ENCODE measurements at regions not wholly inside any gene's neighbourhood (a gene's known extent, or its start where the extent isn't known, plus 50 kb on each side); places are given as distances from the start of the nearest gene placed in this dataset.

DNA sequence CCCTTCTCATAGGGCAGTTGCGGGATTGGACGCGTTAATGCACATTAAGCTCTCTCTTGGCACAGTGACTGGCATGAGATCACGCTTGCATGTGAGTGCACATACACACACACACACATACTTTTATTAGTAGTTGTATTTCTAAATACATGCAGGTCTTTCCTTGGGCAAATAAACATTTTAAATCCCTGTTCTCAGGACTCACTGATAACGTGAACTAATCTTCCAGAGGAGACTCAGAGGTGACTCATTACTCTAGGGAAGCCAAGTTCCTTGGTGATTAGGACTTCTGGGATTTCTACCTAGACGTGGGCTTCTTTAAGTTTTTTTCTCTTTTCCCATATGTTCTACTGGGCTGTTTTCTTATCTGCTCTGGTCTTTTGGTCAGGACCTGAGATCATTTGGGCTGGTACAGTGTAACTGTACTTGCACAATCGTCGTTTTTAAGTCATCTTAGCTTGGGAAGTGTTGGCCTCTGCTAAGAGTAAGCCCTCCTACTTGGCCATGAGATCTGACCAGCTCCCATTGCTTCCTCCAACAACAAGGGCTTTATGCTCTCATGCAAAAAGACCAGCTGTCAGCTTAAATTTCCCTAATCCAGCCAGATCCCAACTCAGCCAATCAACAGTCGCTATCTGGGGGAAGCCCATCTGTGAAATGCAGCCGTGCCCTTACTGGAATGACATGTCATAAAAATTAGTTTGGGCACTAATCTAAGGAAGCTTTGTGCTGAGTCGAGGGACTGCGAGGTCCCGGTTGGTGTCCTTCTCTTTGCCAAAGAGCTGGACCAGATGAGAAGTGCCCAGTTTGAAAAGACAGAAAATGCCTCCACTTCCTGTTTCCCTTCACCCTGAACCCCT lies 176.4 kb upstream of the ANKRD55 start:
- no peaks in the 10 kb centered on the region for H3F3A ChIP-seq (replicated peaks; ENCODE audit: insufficient read depth)
- no peak overlapping the region for H3K4me2 ChIP-seq
- no peak for DNase-seq
- H3K36me3 ChIP-seq (replicated peaks in 1 of 2; ENCODE audit: control insufficient read depth in 1 of 2, insufficient read depth in 2 of 2, low read length in 1 of 2): no peaks in the 10 kb centered on the region
- no peaks in the 10 kb centered on the region for H3K9me2 ChIP-seq
- no peak overlapping the region for H3K9ac ChIP-seq
- TF ChIP-seq RCOR1 (IDR thresholded peaks at IDR 0.05; ENCODE audit: low read length) (no peak), RAD21 (IDR thresholded peaks at IDR 0.05; ENCODE audit: low read length) (no peak), MXI1 (IDR thresholded peaks at IDR 0.05; ENCODE audit: low read depth, low read length) (no peak), SMC3 (IDR thresholded peaks at IDR 0.05; ENCODE audit: low read depth, low read length) (no peak), YY1 (IDR thresholded peaks at IDR 0.05; ENCODE audit: low read depth) (no peak), FOSL2 (IDR thresholded peaks at IDR 0.05; ENCODE audit: borderline replicate concordance, low read depth) (peak; percentile 54; the same call in 1 of the 2 replicates), TEAD4 (IDR thresholded peaks at IDR 0.05; ENCODE audit: borderline replicate concordance, insufficient read depth) (no peak), EZH2phosphoT487 (IDR thresholded peaks at IDR 0.05; ENCODE audit: borderline replicate concordance, low read depth) (no peak), MEF2A (IDR thresholded peaks at IDR 0.05; ENCODE audit: borderline replicate concordance, low read depth) (no peak), JUND (IDR thresholded peaks at IDR 0.05) (0 out of 2 replicates have a peak, but pooled peaks have one; percentile 27), FOXM1 (IDR thresholded peaks at IDR 0.05; ENCODE audit: low read depth) (no peak), CHD2 (IDR thresholded peaks at IDR 0.05; ENCODE audit: low read length, partially characterized antibody) (no peak), SIN3A (IDR thresholded peaks at IDR 0.05; ENCODE audit: borderline replicate concordance, low read depth, low read length) (no peak), RFX5 (IDR thresholded peaks at IDR 0.05; ENCODE audit: low read length) (no peak), ELF1 (IDR thresholded peaks at IDR 0.05) (no peak), NRF1 (IDR thresholded peaks at IDR 0.05; ENCODE audit: low read depth, low read length) (no peak), TCF12 (IDR thresholded peaks at IDR 0.05) (no peak; the same call in 1 of the 2 replicates)
- TF ChIP-seq, protein P1, sequence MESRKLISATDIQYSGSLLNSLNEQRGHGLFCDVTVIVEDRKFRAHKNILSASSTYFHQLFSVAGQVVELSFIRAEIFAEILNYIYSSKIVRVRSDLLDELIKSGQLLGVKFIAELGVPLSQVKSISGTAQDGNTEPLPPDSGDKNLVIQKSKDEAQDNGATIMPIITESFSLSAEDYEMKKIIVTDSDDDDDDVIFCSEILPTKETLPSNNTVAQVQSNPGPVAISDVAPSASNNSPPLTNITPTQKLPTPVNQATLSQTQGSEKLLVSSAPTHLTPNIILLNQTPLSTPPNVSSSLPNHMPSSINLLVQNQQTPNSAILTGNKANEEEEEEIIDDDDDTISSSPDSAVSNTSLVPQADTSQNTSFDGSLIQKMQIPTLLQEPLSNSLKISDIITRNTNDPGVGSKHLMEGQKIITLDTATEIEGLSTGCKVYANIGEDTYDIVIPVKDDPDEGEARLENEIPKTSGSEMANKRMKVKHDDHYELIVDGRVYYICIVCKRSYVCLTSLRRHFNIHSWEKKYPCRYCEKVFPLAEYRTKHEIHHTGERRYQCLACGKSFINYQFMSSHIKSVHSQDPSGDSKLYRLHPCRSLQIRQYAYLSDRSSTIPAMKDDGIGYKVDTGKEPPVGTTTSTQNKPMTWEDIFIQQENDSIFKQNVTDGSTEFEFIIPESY (IDR thresholded peaks at IDR 0.05; ENCODE audit: borderline replicate concordance, low read depth): no peak
- TF ChIP-seq, protein P2, sequence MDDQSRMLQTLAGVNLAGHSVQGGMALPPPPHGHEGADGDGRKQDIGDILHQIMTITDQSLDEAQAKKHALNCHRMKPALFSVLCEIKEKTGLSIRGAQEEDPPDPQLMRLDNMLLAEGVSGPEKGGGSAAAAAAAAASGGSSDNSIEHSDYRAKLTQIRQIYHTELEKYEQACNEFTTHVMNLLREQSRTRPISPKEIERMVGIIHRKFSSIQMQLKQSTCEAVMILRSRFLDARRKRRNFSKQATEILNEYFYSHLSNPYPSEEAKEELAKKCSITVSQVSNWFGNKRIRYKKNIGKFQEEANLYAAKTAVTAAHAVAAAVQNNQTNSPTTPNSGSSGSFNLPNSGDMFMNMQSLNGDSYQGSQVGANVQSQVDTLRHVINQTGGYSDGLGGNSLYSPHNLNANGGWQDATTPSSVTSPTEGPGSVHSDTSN (IDR thresholded peaks at IDR 0.05): peak; percentile 38; the same call in 1 of the 2 replicates
- TF ChIP-seq, protein P3, sequence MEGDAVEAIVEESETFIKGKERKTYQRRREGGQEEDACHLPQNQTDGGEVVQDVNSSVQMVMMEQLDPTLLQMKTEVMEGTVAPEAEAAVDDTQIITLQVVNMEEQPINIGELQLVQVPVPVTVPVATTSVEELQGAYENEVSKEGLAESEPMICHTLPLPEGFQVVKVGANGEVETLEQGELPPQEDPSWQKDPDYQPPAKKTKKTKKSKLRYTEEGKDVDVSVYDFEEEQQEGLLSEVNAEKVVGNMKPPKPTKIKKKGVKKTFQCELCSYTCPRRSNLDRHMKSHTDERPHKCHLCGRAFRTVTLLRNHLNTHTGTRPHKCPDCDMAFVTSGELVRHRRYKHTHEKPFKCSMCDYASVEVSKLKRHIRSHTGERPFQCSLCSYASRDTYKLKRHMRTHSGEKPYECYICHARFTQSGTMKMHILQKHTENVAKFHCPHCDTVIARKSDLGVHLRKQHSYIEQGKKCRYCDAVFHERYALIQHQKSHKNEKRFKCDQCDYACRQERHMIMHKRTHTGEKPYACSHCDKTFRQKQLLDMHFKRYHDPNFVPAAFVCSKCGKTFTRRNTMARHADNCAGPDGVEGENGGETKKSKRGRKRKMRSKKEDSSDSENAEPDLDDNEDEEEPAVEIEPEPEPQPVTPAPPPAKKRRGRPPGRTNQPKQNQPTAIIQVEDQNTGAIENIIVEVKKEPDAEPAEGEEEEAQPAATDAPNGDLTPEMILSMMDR (IDR thresholded peaks at IDR 0.05): no peak
- H3K4me1 ChIP-seq (ENCODE audit: control insufficient read depth in 1 of 2, insufficient read depth in 2 of 2, low read depth in 1 of 2, low read length in 1 of 2): peaks cover 0 to 7% of the 10 kb centered on the region in 2 experiments; a peak in 2 of 4 replicates
- 56% methylated on average over 13 of the region's 13 CpGs for WGBS (ENCODE audit: low lambda C conversion rate)
- peak overlapping the region in 1 of 2 experiments; percentile 6; a peak in 1 of 4 replicates for H3K27ac ChIP-seq (ENCODE audit: low read depth in 2 of 2, low read length in 1 of 2)
- no peak overlapping the region for H3K4me3 ChIP-seq (ENCODE audit: low read depth in 2 of 2, low read length in 1 of 2)
- ChIA-PET CTCF (no interaction called here), POLR2A (no interaction called here)
- no peaks in the 10 kb centered on the region for H4K20me1 ChIP-seq (ENCODE audit: insufficient read depth)
- H3K79me2 ChIP-seq (ENCODE audit: insufficient read depth): no peaks in the 10 kb centered on the region
- 0 out of 2 replicates have a peak overlapping the region, but pooled peaks have one; percentile 7 for H2AFZ ChIP-seq (ENCODE audit: low read depth)
- no peaks in the 10 kb centered on the region for H3K27me3 ChIP-seq (ENCODE audit: insufficient read depth)
- H3K9me3 ChIP-seq: no peaks in the 10 kb centered on the region
